ENCODE measurements at regions not wholly inside any gene's neighbourhood (a gene's known extent, or its start where the extent isn't known, plus 50 kb on each side); places are given as distances from the start of the nearest gene placed in this dataset.

DNA sequence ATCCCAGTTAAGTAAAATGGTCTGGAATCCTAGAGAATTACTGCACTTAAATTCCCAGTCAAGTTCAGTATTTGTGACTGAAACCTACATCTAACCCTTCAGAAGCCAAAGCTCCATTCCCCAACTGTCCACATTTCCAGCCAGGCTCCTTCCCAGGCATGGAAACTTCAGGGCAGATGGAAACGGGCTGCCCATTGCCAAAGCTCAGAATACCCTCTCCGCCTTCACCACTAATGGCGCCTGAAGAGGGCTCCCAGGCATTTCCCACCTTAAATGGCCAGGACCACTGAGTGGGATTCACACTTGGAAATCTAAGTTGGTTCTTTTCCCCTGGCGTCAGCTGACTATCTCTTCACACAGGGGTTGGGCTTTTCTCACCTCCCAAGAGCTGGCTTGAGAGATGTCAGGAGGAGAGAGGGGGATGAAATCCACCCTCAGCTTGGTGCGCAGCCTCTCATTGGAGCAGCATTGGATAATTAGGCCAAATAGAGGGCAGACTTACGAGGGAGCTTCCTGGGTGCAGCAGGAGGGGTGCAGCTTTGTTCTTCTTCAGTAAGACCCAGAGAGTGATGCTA, 82.9 kb downstream of the ANKRD60 start:
- TF ChIP-seq, protein P1, sequence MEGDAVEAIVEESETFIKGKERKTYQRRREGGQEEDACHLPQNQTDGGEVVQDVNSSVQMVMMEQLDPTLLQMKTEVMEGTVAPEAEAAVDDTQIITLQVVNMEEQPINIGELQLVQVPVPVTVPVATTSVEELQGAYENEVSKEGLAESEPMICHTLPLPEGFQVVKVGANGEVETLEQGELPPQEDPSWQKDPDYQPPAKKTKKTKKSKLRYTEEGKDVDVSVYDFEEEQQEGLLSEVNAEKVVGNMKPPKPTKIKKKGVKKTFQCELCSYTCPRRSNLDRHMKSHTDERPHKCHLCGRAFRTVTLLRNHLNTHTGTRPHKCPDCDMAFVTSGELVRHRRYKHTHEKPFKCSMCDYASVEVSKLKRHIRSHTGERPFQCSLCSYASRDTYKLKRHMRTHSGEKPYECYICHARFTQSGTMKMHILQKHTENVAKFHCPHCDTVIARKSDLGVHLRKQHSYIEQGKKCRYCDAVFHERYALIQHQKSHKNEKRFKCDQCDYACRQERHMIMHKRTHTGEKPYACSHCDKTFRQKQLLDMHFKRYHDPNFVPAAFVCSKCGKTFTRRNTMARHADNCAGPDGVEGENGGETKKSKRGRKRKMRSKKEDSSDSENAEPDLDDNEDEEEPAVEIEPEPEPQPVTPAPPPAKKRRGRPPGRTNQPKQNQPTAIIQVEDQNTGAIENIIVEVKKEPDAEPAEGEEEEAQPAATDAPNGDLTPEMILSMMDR (IDR thresholded peaks at IDR 0.05; ENCODE audit: control extremely low read depth, extremely low read depth) = no peak
- Histone ChIP-seq H3K9me3 (ENCODE audit: control insufficient read depth in 4 of 4, insufficient read depth in 3 of 4, low read length in 3 of 4) (peaks cover 0 to 4% (median 0%) of the 10 kb centered on the region in 4 donors), H3K4me1 (ENCODE audit: control insufficient read depth in 5 of 5, insufficient read depth in 5 of 5, low read length in 5 of 5) (peaks cover 0 to under 1% (median 0%) of the 10 kb centered on the region in 5 donors), H3K27ac (ENCODE audit: low read depth in 1 of 2, low read length in 1 of 2) (no peak overlapping the region), H3K36me3 (ENCODE audit: control insufficient read depth in 4 of 4, insufficient read depth in 4 of 4, low read length in 4 of 4) (no peaks in the 10 kb centered on the region), H3K4me3 (no peak overlapping the region), H3K27me3 (ENCODE audit: control insufficient read depth in 3 of 3, insufficient read depth in 3 of 3, low read length in 2 of 3) (peaks cover 0 to 19% (median 5%) of the 10 kb centered on the region in 3 donors), H3K9ac (ENCODE audit: insufficient read depth in 1 of 2, low read length in 2 of 2) (no peak overlapping the region)
- WGBS, 2 donors = 81 to 84% methylated on average over 6 of the region's 6 CpGs
- ATAC-seq (ENCODE audit: insufficient read depth, low FRiP score) (no peak), DNase-seq (no peak)

DNA sequence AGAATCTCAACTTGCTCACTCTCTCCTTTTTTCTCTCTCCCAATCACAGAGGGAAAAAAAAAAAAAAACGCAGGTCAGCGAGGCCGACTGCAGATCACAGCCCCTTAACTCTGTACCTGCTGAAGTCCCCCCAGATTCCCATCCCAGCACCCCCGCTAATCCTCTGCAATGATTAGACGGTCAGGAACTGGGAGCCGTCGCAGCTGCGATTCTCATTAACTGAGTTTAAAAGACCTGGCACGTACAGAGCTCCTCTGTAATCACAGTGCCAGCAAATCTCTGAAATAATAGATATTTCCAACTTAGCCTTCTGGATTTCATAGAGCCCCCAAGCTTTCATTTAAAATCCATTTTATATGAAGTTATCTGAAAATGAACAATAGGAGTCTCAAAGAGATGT, 84.4 kb downstream of the ANKRD60 start:
- Histone ChIP-seq H3K4me3 (no peak overlapping the region), H3K9me3 (ENCODE audit: control insufficient read depth in 4 of 4, insufficient read depth in 3 of 4, low read length in 3 of 4) (peaks cover 0 to 4% (median 0%) of the 10 kb centered on the region in 4 donors), H3K27ac (ENCODE audit: low read depth in 1 of 2, low read length in 1 of 2) (no peak overlapping the region), H3K27me3 (ENCODE audit: control insufficient read depth in 3 of 3, insufficient read depth in 3 of 3, low read length in 2 of 3) (peaks cover 0 to 6% (median 0%) of the 10 kb centered on the region in 3 donors), H3K9ac (ENCODE audit: insufficient read depth in 1 of 2, low read length in 2 of 2) (no peak overlapping the region), H3K36me3 (ENCODE audit: control insufficient read depth in 4 of 4, insufficient read depth in 4 of 4, low read length in 4 of 4) (no peaks in the 10 kb centered on the region), H3K4me1 (ENCODE audit: control insufficient read depth in 5 of 5, insufficient read depth in 5 of 5, low read length in 5 of 5) (no peaks in the 10 kb centered on the region)
- WGBS, 2 donors = 80 to 88% methylated on average over 9 of the region's 9 CpGs
- DNase-seq = no peak
- ATAC-seq (ENCODE audit: insufficient read depth, low FRiP score) = no peak
- TF ChIP-seq, protein P1 (IDR thresholded peaks at IDR 0.05; ENCODE audit: control extremely low read depth, extremely low read depth) = no peak

DNA sequence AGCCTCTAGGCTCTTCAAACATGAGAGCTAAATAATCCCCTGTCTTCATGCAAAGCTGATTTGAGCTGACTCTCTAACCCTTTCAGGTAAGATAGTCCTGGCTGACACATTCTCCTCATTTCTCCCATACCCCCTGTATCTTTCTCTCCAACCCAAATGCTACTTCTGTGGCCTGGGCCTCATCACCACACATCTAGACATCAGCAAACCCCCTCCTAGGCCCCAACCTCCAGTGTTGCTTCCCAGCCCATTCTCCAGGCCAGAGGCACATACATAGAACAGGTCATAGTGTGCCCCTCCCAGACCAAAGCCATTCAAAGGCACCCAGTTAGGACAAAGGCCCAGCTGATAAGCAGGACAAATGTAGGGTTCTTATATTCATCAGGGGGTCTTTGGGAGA, 84.9 kb downstream of the ANKRD60 start:
- DNase-seq (no peak), ATAC-seq (ENCODE audit: insufficient read depth, low FRiP score) (no peak)
- peaks cover 0 to 4% (median 0%) of the 10 kb centered on the region in 4 donors for H3K9me3 ChIP-seq (ENCODE audit: control insufficient read depth in 4 of 4, insufficient read depth in 3 of 4, low read length in 3 of 4)
- peaks cover 0 to 1% (median 0%) of the 10 kb centered on the region in 3 donors for H3K27me3 ChIP-seq (ENCODE audit: control insufficient read depth in 3 of 3, insufficient read depth in 3 of 3, low read length in 2 of 3)
- H3K27ac ChIP-seq (ENCODE audit: low read depth in 1 of 2, low read length in 1 of 2) = no peak overlapping the region
- no peak overlapping the region for H3K9ac ChIP-seq (ENCODE audit: insufficient read depth in 1 of 2, low read length in 2 of 2)
- TF ChIP-seq, protein P1 (IDR thresholded peaks at IDR 0.05; ENCODE audit: control extremely low read depth, extremely low read depth) = no peak
- no peaks in the 10 kb centered on the region for H3K4me1 ChIP-seq (ENCODE audit: control insufficient read depth in 5 of 5, insufficient read depth in 5 of 5, low read length in 5 of 5)
- H3K4me3 ChIP-seq = no peak overlapping the region
- no peaks in the 10 kb centered on the region for H3K36me3 ChIP-seq (ENCODE audit: control insufficient read depth in 4 of 4, insufficient read depth in 4 of 4, low read length in 4 of 4)

DNA sequence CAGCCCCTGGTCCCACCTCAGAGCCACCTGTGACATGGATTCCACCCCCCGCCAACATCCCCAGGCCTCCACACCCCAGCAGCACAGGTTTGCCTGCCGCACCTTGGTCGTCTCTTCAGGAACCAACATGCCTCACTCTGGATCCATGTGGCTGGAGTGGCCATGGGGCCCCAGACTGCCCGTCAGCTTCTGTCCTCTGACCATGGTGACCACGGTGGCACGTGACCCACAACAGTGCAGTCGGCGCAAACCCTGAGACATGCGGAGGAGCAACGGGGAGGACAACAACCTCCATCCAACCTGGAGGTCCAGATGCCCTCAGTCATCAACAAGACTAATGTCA, 85.6 kb downstream of the ANKRD60 start:
- Histone ChIP-seq H3K27me3 (ENCODE audit: control insufficient read depth in 3 of 3, insufficient read depth in 3 of 3, low read length in 2 of 3) (no peaks in the 10 kb centered on the region), H3K36me3 (ENCODE audit: control insufficient read depth in 4 of 4, insufficient read depth in 4 of 4, low read length in 4 of 4) (no peaks in the 10 kb centered on the region), H3K9me3 (ENCODE audit: control insufficient read depth in 4 of 4, insufficient read depth in 3 of 4, low read length in 3 of 4) (peaks cover 0 to 3% (median 0%) of the 10 kb centered on the region in 4 donors), H3K4me3 (no peak overlapping the region), H3K27ac (ENCODE audit: low read depth in 1 of 2, low read length in 1 of 2) (no peak overlapping the region), H3K9ac (ENCODE audit: insufficient read depth in 1 of 2, low read length in 2 of 2) (no peak overlapping the region), H3K4me1 (ENCODE audit: control insufficient read depth in 5 of 5, insufficient read depth in 5 of 5, low read length in 5 of 5) (no peaks in the 10 kb centered on the region)
- TF ChIP-seq, protein P1 (IDR thresholded peaks at IDR 0.05; ENCODE audit: control extremely low read depth, extremely low read depth) = no peak
- DNase-seq (no peak), ATAC-seq (ENCODE audit: insufficient read depth, low FRiP score) (no peak)
- WGBS, 2 donors = 97 to 98% methylated on average over 10 of the region's 10 CpGs

Data from lung (tissue), 11 donors.